ENCODE measurements at regions not wholly inside any gene's neighbourhood (a gene's known extent, or its start where the extent isn't known, plus 50 kb on each side); places are given as distances from the start of the nearest gene placed in this dataset.

GRCh38 chr9:89912605-89912953 lies 307.8 kb downstream of the GADD45G start:
- DNase-seq: no peak

GRCh38 chr9:89915187-89915586 lies 310.4 kb downstream of the GADD45G start:
- no peak for DNase-seq

- no peak for DNase-seq
These were observed 311.3 kb downstream of the GADD45G start for GRCh38 chr9:89916001-89916597.

GRCh38 chr9:89917861-89918260 lies 313.0 kb downstream of the GADD45G start:
- no peak for DNase-seq

- no peak for DNase-seq
These were observed 314.4 kb downstream of the GADD45G start for GRCh38 chr9:89919171-89919681.

- no peak for DNase-seq
These were observed 315.3 kb downstream of the GADD45G start for GRCh38 chr9:89920131-89920530.

- DNase-seq: no peak
These were observed 316.1 kb downstream of the GADD45G start for GRCh38 chr9:89920951-89921350.

GRCh38 chr9:89922099-89922498 lies 317.3 kb downstream of the GADD45G start:
- DNase-seq: no peak

- DNase-seq: no peak
These were observed 318.4 kb downstream of the GADD45G start for GRCh38 chr9:89923174-89923573.

GRCh38 chr9:89923961-89924504 lies 319.2 kb downstream of the GADD45G start:
- DNase-seq: no peak

- DNase-seq: no peak
These were observed 319.8 kb downstream of the GADD45G start for GRCh38 chr9:89924611-89925010.

GRCh38 chr9:89926167-89926566 lies 321.4 kb downstream of the GADD45G start:
- no peak for DNase-seq

- DNase-seq: peak; percentile 73
These were observed 321.9 kb downstream of the GADD45G start for GRCh38 chr9:89926691-89927220.

GRCh38 chr9:89928106-89928505 lies 323.3 kb downstream of the GADD45G start:
- no peak for DNase-seq

GRCh38 chr9:89928521-89929275 lies 323.9 kb downstream of the GADD45G start:
- DNase-seq: no peak

- DNase-seq: no peak
These were observed 324.5 kb downstream of the GADD45G start for GRCh38 chr9:89929315-89929672.

- DNase-seq: peak; percentile 74
These were observed 325.1 kb downstream of the GADD45G start for GRCh38 chr9:89929673-89930480.

GRCh38 chr9:89933578-89933977 lies 328.8 kb downstream of the GADD45G start:
- no peak for DNase-seq

- DNase-seq: no peak
These were observed 330.3 kb downstream of the GADD45G start for GRCh38 chr9:89935115-89935514.

GRCh38 chr9:89935801-89936200 lies 331.0 kb downstream of the GADD45G start:
- DNase-seq: no peak

- no peak for DNase-seq
These were observed 332.2 kb downstream of the GADD45G start for GRCh38 chr9:89937051-89937450.

GRCh38 chr9:89939181-89939580 lies 334.4 kb downstream of the GADD45G start:
- no peak for DNase-seq
